Neural progenitor cell (in vitro differentiated cells): ENCODE measurements at regions not wholly inside any gene's neighbourhood (a gene's known extent, or its start where the extent isn't known, plus 50 kb on each side); places are given as distances from the start of the nearest gene placed in this dataset.
"Not testable (repeated sequence)": the region's sequence is repeated elsewhere in the genome, so short reads cannot be mapped to it uniquely, and the experiment has no call there.

Experiments used
- DNase-seq: peaks from one replicate; pipeline ENCODE4 v3.0.0-alpha.2; 2016; ENCODE audit warnings: low spot score
- H2AFZ ChIP-seq: fragments of 200-600 bp; sonication (generic); replicated peaks from 2 replicates; pipeline ENCODE4 v1.6.1; 2016; ENCODE audit warnings: antibody characterized with exemption
- H3F3A ChIP-seq: fragments of 200-600 bp; sonication (generic); 2 replicates; pipeline ENCODE4 v1.6.1; 2016; ENCODE audit warnings: antibody characterized with exemption, low read depth
- H3K27ac ChIP-seq: fragments of 200-600 bp; sonication (generic); 2 replicates; pipeline ENCODE4 v1.5.1; 2016; ENCODE audit warnings: mild to moderate bottlenecking
- H3K27me3 ChIP-seq: fragments of 200-600 bp; sonication (generic); 2 replicates; pipeline ENCODE4 v1.6.1; 2016; ENCODE audit warnings: mild to moderate bottlenecking, moderate library complexity
- H3K36me3 ChIP-seq: fragments of 200-600 bp; sonication (generic); 2 replicates; pipeline ENCODE4 v1.5.1; 2016
- H3K4me1 ChIP-seq: fragments of 200-600 bp; sonication (generic); 2 replicates; pipeline ENCODE4 v1.6.1; 2016; ENCODE audit warnings: mixed run types
- H3K4me2 ChIP-seq: fragments of 200-600 bp; sonication (generic); 2 replicates; pipeline ENCODE4 v1.6.1; 2016
- H3K4me3 ChIP-seq: fragments of 200-600 bp; sonication (generic); 2 replicates; pipeline ENCODE4 v1.5.1; 2016
- H3K79me2 ChIP-seq: fragments of 200-600 bp; sonication (generic); 2 replicates; pipeline ENCODE4 v1.6.1; 2016; ENCODE audit warnings: low read depth
- H3K9ac ChIP-seq: fragments of 200-600 bp; sonication (generic); 2 replicates; pipeline ENCODE4 v1.6.1; 2016
- H3K9me3 ChIP-seq: fragments of 200-600 bp; sonication (generic); 2 replicates; pipeline ENCODE4 v1.5.1; 2016; ENCODE audit warnings: low read depth
- H4K20me1 ChIP-seq: fragments of 200-600 bp; sonication (generic); 2 replicates; pipeline ENCODE4 v1.6.1; 2016; ENCODE audit warnings: low read depth
- H3K27ac Mint-ChIP-seq: 3 replicates; pipeline ENCODE4 v1.8.0; 2021; ENCODE audit warnings: mixed read lengths
- H3K27me3 Mint-ChIP-seq: 2 replicates; pipeline ENCODE4 v1.8.0; 2022; ENCODE audit warnings: low read depth, mild to moderate bottlenecking, inconsistent platforms, moderate library complexity, mixed read lengths; ENCODE audit not compliant: insufficient read depth
- H3K36me3 Mint-ChIP-seq: 3 replicates; pipeline ENCODE4 v1.8.0; 2021; ENCODE audit warnings: mixed read lengths
- H3K4me1 Mint-ChIP-seq: 3 replicates; pipeline ENCODE4 v1.8.0; 2021; ENCODE audit warnings: mixed read lengths
- H3K4me3 Mint-ChIP-seq: 3 replicates; pipeline ENCODE4 v1.8.0; 2021; ENCODE audit warnings: mild to moderate bottlenecking, moderate library complexity, mixed read lengths
- H3K9me3 Mint-ChIP-seq: 3 replicates; pipeline ENCODE4 v1.8.0; 2020; ENCODE audit warnings: mixed read lengths
- EZH2 ChIP-seq: fragments of 200-600 bp; sonication (generic); IDR thresholded peaks from 2 replicates; pipeline ENCODE4 v1.6.1; 2017; ENCODE audit warnings: antibody characterized with exemption, mild to moderate bottlenecking, moderate library complexity
- EZH2phosphoT487 ChIP-seq: fragments of 200-600 bp; sonication (generic); IDR thresholded peaks from 2 replicates; pipeline ENCODE4 v1.6.1; 2017; ENCODE audit warnings: antibody characterized with exemption
- TF ChIP-seq, protein P1 (sequence below): fragments of 200-600 bp; sonication (generic); IDR thresholded peaks from 2 replicates; pipeline ENCODE4 v1.5.1; 2017; ENCODE audit warnings: antibody characterized with exemption, mild to moderate bottlenecking

- peaks cover 3% of the 10 kb centered on the region for H3K27me3 Mint-ChIP-seq
- Histone ChIP-seq H3K4me2 (peak overlapping the region; percentile 72), H3K9me3 (no peaks in the 10 kb centered on the region), H3K27me3 (no peaks in the 10 kb centered on the region), H3K4me3 (peak overlapping the region; percentile 33), H3F3A (peaks cover 31% of the 10 kb centered on the region), H2AFZ (no peak overlapping the region), H3K9ac (no peak overlapping the region), H4K20me1 (no peaks in the 10 kb centered on the region), H3K27ac (peak overlapping the region; percentile 96), H3K79me2 (no peaks in the 10 kb centered on the region), H3K36me3 (no peaks in the 10 kb centered on the region), H3K4me1 (peaks cover 23% of the 10 kb centered on the region)
- peak overlapping the region; percentile 97 for H3K27ac Mint-ChIP-seq
- TF ChIP-seq, protein P1, sequence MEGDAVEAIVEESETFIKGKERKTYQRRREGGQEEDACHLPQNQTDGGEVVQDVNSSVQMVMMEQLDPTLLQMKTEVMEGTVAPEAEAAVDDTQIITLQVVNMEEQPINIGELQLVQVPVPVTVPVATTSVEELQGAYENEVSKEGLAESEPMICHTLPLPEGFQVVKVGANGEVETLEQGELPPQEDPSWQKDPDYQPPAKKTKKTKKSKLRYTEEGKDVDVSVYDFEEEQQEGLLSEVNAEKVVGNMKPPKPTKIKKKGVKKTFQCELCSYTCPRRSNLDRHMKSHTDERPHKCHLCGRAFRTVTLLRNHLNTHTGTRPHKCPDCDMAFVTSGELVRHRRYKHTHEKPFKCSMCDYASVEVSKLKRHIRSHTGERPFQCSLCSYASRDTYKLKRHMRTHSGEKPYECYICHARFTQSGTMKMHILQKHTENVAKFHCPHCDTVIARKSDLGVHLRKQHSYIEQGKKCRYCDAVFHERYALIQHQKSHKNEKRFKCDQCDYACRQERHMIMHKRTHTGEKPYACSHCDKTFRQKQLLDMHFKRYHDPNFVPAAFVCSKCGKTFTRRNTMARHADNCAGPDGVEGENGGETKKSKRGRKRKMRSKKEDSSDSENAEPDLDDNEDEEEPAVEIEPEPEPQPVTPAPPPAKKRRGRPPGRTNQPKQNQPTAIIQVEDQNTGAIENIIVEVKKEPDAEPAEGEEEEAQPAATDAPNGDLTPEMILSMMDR = no peak
- TF ChIP-seq EZH2 (no peak), EZH2phosphoT487 (no peak)
- no peaks in the 10 kb centered on the region for H3K36me3 Mint-ChIP-seq
- H3K4me3 Mint-ChIP-seq = peak overlapping the region; percentile 82
- H3K9me3 Mint-ChIP-seq = no peaks in the 10 kb centered on the region
- H3K4me1 Mint-ChIP-seq = peaks cover 35% of the 10 kb centered on the region
- no peak for DNase-seq
These were observed 102.8 kb upstream of the ZNF438 start for GRCh38 chr10:31134311-31134952.

DNA sequence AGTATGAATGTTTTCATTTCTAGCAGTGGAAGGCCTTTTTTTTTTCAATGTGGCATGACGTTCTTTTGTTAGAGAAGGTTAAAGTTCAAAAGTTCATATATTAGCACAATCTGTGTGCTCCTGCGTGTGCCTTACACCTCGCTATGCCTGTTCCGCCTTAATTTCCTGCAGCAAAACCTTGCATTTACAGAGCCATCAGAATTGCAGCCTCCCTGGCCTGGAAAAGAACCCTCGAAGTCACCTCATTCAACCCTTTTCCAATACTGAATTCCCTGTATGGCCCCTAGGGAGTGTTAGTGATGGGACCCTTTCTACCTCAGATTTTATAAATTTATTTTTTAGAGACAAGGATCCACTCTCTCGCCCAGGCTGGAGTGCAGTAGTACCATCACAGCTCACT lies 103.5 kb upstream of the ZNF438 start:
- Mint-ChIP-seq H3K36me3 (no peaks in the 10 kb centered on the region), H3K27me3 (peaks cover 3% of the 10 kb centered on the region), H3K27ac (peak overlapping the region; percentile 97), H3K9me3 (no peaks in the 10 kb centered on the region), H3K4me1 (peaks cover 35% of the 10 kb centered on the region), H3K4me3 (peak overlapping the region; percentile 82)
- H2AFZ ChIP-seq = no peak overlapping the region
- peaks cover 30% of the 10 kb centered on the region for H3K4me1 ChIP-seq
- no peaks in the 10 kb centered on the region for H3K9me3 ChIP-seq
- TF ChIP-seq, protein P1 = no peak
- TF ChIP-seq EZH2 (no peak), EZH2phosphoT487 (no peak)
- no peaks in the 10 kb centered on the region for H3K27me3 ChIP-seq
- DNase-seq = no peak
- H3K9ac ChIP-seq = no peak overlapping the region
- H3K79me2 ChIP-seq = no peaks in the 10 kb centered on the region
- H3F3A ChIP-seq = peaks cover 31% of the 10 kb centered on the region
- H3K4me2 ChIP-seq = peak overlapping the region; percentile 72
- H4K20me1 ChIP-seq = no peaks in the 10 kb centered on the region
- no peaks in the 10 kb centered on the region for H3K36me3 ChIP-seq
- H3K27ac ChIP-seq = no peak overlapping the region
- H3K4me3 ChIP-seq = no peak overlapping the region

- H2AFZ ChIP-seq, H3K79me2 ChIP-seq, H3K36me3 ChIP-seq, H4K20me1 ChIP-seq, H3K27me3 ChIP-seq, H3K4me3 ChIP-seq, H3K9me3 Mint-ChIP-seq, H3K27ac Mint-ChIP-seq, H3K36me3 Mint-ChIP-seq, H3K9ac ChIP-seq, DNase-seq, H3K27me3 Mint-ChIP-seq, H3K9me3 ChIP-seq, H3K4me2 ChIP-seq, H3K4me3 Mint-ChIP-seq, H3K27ac ChIP-seq: not testable (repeated sequence)
- H3K4me1 ChIP-seq = peaks cover 36% of the 10 kb centered on the region
- peaks cover 35% of the 10 kb centered on the region for H3K4me1 Mint-ChIP-seq
- peaks cover 31% of the 10 kb centered on the region for H3F3A ChIP-seq
These were observed 104.1 kb upstream of the ZNF438 start for GRCh38 chr10:31135791-31136190.

GRCh38 chr10:31136386-31136785 lies 104.7 kb upstream of the ZNF438 start:
- TF ChIP-seq, protein P1 = no peak
- TF ChIP-seq EZH2 (no peak), EZH2phosphoT487 (no peak)
- H3K27ac ChIP-seq = no peak overlapping the region
- no peaks in the 10 kb centered on the region for H3K36me3 ChIP-seq
- H3K27me3 Mint-ChIP-seq = no peaks in the 10 kb centered on the region
- no peaks in the 10 kb centered on the region for H3K27me3 ChIP-seq
- H3F3A ChIP-seq = peaks cover 31% of the 10 kb centered on the region
- H3K4me3 ChIP-seq = no peak overlapping the region
- no peaks in the 10 kb centered on the region for H4K20me1 ChIP-seq
- no peak for DNase-seq
- H3K9ac ChIP-seq = no peak overlapping the region
- no peak overlapping the region for H3K4me2 ChIP-seq
- H3K4me3 Mint-ChIP-seq = peak overlapping the region; percentile 4
- H3K36me3 Mint-ChIP-seq = no peaks in the 10 kb centered on the region
- no peaks in the 10 kb centered on the region for H3K9me3 Mint-ChIP-seq
- H2AFZ ChIP-seq = no peak overlapping the region
- H3K79me2 ChIP-seq = no peaks in the 10 kb centered on the region
- H3K4me1 Mint-ChIP-seq = peaks cover 36% of the 10 kb centered on the region
- peaks cover 37% of the 10 kb centered on the region for H3K4me1 ChIP-seq
- no peaks in the 10 kb centered on the region for H3K9me3 ChIP-seq
- H3K27ac Mint-ChIP-seq = peak overlapping the region; percentile 33
